Activated T-helper 1 cell treated with Interleukin-2 at 50 U/mL for 16 hours (primary cell): ENCODE measurements at regions not wholly inside any gene's neighbourhood (a gene's known extent, or its start where the extent isn't known, plus 50 kb on each side); places are given as distances from the start of the nearest gene placed in this dataset.

Experiments
- DNase-seq: peaks from one replicate; pipeline ENCODE4 v3.0.0-alpha.2; 2020; ENCODE audit warnings: low read depth

DNA sequence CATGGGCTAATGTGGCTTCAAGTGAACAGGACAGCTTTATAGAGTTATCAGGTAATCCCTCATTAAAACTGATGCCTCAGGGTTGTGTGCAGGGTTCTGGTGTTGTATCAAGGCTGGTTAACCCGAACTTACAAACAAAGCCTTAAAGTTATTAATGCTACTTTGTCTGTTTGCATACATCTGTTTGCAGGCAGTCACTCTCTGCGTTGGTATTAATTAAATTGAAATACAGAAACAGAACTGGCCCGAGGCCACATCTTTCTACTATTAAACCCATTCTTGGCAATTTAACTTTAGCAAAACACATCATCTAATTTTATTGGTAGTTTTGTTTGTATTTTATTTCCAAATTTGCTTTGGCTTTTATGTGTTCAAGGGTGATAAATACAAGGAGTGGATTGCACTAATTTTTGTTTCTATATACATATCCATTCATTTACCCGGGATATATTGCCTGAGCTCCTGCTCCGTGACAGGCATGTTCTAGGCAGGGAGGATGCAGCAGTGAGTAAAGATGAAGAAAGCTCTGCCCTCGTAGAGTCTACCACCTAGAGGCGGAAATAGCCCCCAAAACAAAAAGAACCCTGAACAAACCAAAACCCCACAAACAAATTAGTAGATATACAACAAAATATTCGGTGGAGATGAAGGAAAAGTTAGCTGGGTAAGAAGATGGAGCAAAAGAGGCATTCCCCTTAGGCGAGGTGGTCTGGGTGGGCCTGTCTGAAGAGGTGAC is 164.2 kb downstream of the MACROH2A1 start:
- DNase-seq, result no peak

GRCh38 chr5:135234242-135234641 is 164.8 kb downstream of the MACROH2A1 start:
- DNase-seq, result no peak

GRCh38 chr5:135233477-135233876 is 165.6 kb downstream of the MACROH2A1 start:
- no peak for DNase-seq

DNA sequence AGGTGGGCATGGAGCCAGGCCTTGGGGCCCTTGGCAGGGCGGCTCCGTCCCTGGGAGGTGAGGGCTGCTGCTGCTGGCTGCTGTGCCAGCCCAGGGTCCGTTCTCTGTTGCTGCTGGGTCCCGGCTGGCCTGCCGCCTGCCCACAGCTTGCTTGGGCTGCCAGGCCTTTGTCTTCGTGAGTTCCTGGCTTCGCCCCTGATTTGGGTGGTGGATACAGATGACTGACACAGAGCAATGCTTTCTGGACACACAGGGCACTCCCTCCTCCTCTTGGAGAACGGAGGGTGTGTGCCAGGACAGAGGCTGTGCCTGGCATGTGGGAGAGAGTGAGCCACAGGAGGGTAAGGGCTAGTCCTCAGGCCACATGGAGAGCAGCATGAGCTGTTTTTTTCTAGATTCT is 166.1 kb downstream of the MACROH2A1 start:
- DNase-seq, result no peak

GRCh38 chr5:135231289-135231688 is 167.7 kb downstream of the MACROH2A1 start:
- DNase-seq, result no peak

- DNase-seq, result no peak
These were observed 168.6 kb downstream of the MACROH2A1 start for GRCh38 chr5:135230251-135230925.

GRCh38 chr5:135229679-135230132 is 169.3 kb downstream of the MACROH2A1 start:
- no peak for DNase-seq

DNA sequence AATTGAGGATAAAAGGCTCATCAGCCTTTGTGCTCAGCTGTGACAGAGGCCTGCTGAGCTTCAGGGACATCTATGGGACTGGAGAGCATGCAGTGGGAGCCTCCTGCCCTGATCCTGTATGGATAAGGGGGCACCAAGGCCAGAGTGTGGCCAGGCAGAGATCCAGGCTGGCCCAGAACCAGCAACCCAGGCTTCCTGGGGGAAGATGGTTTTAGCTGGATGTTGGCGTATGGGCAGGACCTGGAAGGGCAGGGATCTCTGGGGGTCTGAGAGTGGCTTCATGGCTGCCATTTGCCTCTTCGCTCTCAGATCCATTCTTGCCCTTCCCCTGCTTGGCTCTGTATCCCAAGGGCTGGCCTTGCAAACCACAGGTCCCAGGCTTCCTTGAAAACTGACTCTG is 169.9 kb downstream of the MACROH2A1 start:
- DNase-seq, result no peak

DNA sequence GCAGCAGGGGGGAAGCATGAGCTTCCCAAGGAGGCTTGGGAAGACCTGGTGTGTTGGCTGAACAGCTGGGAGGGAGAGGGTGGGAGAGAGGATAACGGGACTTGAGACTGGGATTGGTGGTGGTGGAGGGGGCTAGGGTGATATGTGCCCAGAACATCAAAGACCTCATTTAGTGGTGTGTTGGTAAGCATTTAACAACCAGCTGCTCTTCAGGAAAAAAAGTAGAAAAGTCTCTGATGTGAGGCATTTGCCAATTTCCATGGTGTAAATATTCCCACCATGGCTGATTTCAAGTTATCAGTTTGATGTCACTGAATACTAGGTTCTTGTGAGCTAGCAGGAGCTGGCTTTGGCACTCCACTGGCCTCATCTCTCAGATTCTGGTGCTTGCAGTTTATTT is 170.8 kb downstream of the MACROH2A1 start:
- no peak for DNase-seq

DNA sequence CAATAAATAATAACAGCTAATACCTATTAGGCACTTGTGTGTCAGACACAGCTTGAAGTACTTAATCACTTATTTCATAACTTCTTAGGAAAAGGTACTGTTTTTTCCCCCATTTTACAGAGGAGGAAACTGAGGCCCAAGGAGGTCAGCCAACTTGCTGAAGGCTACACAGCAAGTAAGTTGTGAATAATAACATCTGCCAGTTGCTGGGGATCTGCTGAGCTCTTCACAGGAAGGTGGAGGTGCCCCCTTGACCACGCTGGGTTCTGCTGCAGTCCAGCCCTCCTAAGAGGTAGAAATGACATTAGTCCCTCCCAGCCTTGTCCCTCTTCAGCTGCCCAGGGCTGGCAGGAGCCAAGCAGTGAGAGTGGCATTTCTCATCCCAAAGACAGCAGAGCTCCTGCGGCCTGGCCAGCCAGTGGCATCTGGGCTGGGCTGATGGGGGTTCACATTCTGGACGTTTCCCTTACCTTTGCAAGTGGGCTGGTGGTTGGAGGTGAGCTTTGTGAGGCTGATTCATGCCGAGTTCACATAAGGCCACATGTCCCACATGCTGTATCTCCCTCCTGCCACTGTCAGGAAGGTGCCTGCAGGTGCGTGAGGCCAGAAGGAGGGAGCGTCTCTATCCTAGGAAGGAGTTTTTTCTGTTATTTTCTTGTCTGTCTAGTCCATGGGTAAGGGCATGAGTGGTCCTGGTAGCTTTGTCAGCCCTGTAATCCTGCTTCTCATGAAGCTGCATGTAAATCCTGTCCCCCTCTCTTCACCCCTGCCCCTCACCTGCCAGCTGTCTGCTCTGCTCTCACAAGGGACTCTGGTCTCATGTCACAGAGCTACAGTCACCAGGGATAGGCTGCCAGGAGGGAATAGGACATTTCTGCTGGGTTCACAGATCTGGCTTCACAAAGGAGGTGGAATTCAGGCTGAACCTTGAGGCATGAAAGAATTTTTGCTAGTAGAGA is 171.7 kb downstream of the MACROH2A1 start:
- no peak for DNase-seq

GRCh38 chr5:135225856-135226560 is 173.0 kb downstream of the MACROH2A1 start:
- DNase-seq, result no peak

DNA sequence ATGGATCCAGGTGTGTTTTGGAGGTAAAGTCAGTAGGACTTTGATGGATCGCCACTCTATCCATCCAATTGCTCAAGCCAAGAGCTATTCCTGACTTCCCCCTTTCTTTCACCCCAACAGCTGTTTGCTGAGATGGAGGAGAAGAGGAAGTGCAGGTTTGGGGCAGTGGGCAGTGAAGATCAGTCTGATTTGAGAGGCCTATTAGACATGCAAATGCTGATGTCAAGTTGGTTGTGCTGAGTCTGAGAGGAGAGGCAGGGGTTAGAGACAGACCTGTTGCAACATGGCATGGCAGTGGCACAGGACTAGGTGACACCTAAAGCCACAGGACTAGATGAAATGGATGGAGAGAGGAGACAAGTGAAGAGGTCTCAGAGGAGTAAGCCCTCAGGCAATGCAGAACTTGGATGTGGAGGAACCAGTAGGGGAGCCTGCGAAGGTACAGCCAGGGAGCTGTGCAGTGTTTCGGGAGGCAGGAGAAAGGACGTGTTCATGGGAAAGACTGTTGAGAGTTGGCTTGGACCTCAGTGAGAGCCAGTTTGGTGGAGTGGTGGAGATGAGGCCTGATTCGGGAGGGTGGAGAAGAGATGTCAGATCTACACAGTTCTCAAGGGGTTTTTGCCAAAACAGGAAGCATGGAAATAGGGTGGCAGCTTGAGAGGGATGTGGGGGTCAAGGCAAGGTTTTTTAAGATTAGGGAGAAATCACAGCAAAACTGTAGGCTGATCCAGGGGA is 175.0 kb downstream of the MACROH2A1 start:
- no peak for DNase-seq

- DNase-seq, result no peak
These were observed 175.6 kb downstream of the MACROH2A1 start for GRCh38 chr5:135223404-135223803.

GRCh38 chr5:135222771-135223170 is 176.3 kb downstream of the MACROH2A1 start:
- DNase-seq, result no peak

DNA sequence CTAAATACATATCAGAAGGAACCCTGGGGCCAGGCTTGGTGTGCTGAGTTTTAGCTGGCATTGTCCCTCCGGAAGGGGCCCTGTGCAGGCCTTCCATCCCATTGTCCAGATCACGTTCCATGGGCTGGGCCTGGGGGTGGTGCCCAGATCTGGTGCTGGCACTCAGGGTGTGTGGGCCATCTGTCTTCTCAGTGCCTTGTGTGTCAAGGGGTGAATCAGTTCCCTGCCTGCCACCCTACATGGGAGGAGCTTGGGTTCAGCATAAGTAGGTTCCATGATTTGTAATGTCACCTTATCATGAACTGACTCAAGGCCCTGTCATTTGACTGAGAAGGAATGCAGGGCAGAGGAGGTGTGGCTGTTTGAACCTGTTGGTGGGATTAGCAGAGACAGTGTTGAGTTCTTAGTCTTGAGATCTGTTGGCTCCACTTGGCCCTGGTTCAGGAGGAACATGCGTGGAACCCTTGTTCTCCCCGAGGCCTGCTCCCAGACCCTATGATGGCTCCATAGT is 176.8 kb downstream of the MACROH2A1 start:
- no peak for DNase-seq

GRCh38 chr5:135221696-135222095 is 177.3 kb downstream of the MACROH2A1 start:
- no peak for DNase-seq

GRCh38 chr5:135221187-135221473 is 177.9 kb downstream of the MACROH2A1 start:
- no peak for DNase-seq

- no peak for DNase-seq
These were observed 178.4 kb downstream of the MACROH2A1 start for GRCh38 chr5:135220394-135221186.

GRCh38 chr5:135219868-135220267 is 179.2 kb downstream of the MACROH2A1 start:
- DNase-seq, result no peak
